ENCODE measurements at regions not wholly inside any gene's neighbourhood (a gene's known extent, or its start where the extent isn't known, plus 50 kb on each side); places are given as distances from the start of the nearest gene placed in this dataset.
"Not testable (repeated sequence)": the region's sequence is repeated elsewhere in the genome, so short reads cannot be mapped to it uniquely, and the experiment has no call there.

GRCh38 chr20:33923740-33924139 lies 70.0 kb upstream of the RALY start:
- DNase-seq (ENCODE audit: low read depth): no peak
- no peak for TF ChIP-seq CTCF (IDR thresholded peaks at IDR 0.05; ENCODE audit: insufficient read depth, low read depth, low read length, missing control alignments)
- no peak overlapping the region for H3K4me3 ChIP-seq (ENCODE audit: low read depth, low read length)

GRCh38 chr20:33925867-33926266 lies 67.8 kb upstream of the RALY start:
- H3K4me3 ChIP-seq (ENCODE audit: low read depth, low read length): no peak overlapping the region
- no peak for DNase-seq (ENCODE audit: low read depth)
- TF ChIP-seq CTCF (IDR thresholded peaks at IDR 0.05; ENCODE audit: insufficient read depth, low read depth, low read length, missing control alignments): no peak

GRCh38 chr20:33926425-33926824 lies 67.3 kb upstream of the RALY start:
- DNase-seq (ENCODE audit: low read depth): no peak
- no peak for TF ChIP-seq CTCF (IDR thresholded peaks at IDR 0.05; ENCODE audit: insufficient read depth, low read depth, low read length, missing control alignments)
- H3K4me3 ChIP-seq (ENCODE audit: low read depth, low read length): no peak overlapping the region

GRCh38 chr20:33927724-33928123 lies 66.0 kb upstream of the RALY start:
- no peak for TF ChIP-seq CTCF (IDR thresholded peaks at IDR 0.05; ENCODE audit: insufficient read depth, low read depth, low read length, missing control alignments)
- H3K4me3 ChIP-seq (ENCODE audit: low read depth, low read length): no peak overlapping the region
- DNase-seq (ENCODE audit: low read depth): no peak

GRCh38 chr20:33929917-33930316 lies 63.8 kb upstream of the RALY start:
- TF ChIP-seq CTCF (IDR thresholded peaks at IDR 0.05; ENCODE audit: insufficient read depth, low read depth, low read length, missing control alignments): no peak
- DNase-seq (ENCODE audit: low read depth): no peak
- no peak overlapping the region for H3K4me3 ChIP-seq (ENCODE audit: low read depth, low read length)

GRCh38 chr20:33933469-33933909 lies 60.2 kb upstream of the RALY start:
- TF ChIP-seq CTCF (IDR thresholded peaks at IDR 0.05; ENCODE audit: insufficient read depth, low read depth, low read length, missing control alignments): peak; percentile 65
- DNase-seq (ENCODE audit: low read depth): peak; percentile 84
- H3K4me3 ChIP-seq (ENCODE audit: low read depth, low read length): no peak overlapping the region

- TF ChIP-seq CTCF (IDR thresholded peaks at IDR 0.05; ENCODE audit: insufficient read depth, low read depth, low read length, missing control alignments): no peak
- no peak for DNase-seq (ENCODE audit: low read depth)
- no peak overlapping the region for H3K4me3 ChIP-seq (ENCODE audit: low read depth, low read length)
Measured at GRCh38 chr20:33936656-33937055, 57.1 kb upstream of the RALY start.

- not testable (repeated sequence) for H3K4me3 ChIP-seq (ENCODE audit: low read depth, low read length); DNase-seq (ENCODE audit: low read depth)
Measured at GRCh38 chr20:33939031-33939430, 54.7 kb upstream of the RALY start.
